ENCODE measurements at regions not wholly inside any gene's neighbourhood (a gene's known extent, or its start where the extent isn't known, plus 50 kb on each side); places are given as distances from the start of the nearest gene placed in this dataset.

GRCh38 chr1:203569490-203570318 lies 56.9 kb upstream of the ATP2B4 start:
- H3K9ac ChIP-seq (ENCODE audit: insufficient read length, low read depth) = no peak overlapping the region
- no peaks in the 10 kb centered on the region for H3K27me3 ChIP-seq (ENCODE audit: insufficient read depth, insufficient read length)
- DNase-seq (ENCODE audit: low read depth, low spot score) = no peak

GRCh38 chr1:203570805-203571204 lies 55.8 kb upstream of the ATP2B4 start:
- Histone ChIP-seq H3K4me1 (ENCODE audit: insufficient read depth, insufficient read length) (peaks cover 15% of the 10 kb centered on the region), H3K36me3 (ENCODE audit: insufficient read depth, insufficient read length, low read length) (no peaks in the 10 kb centered on the region), H3K9me3 (ENCODE audit: insufficient read depth, low read length) (no peaks in the 10 kb centered on the region), H3K27me3 (ENCODE audit: insufficient read depth, insufficient read length) (no peaks in the 10 kb centered on the region), H3K4me3 (ENCODE audit: insufficient read length, low read depth) (no peak overlapping the region), H3K9ac (ENCODE audit: insufficient read length, low read depth) (no peak overlapping the region)
- DNase-seq (ENCODE audit: low read depth, low spot score) = no peak
- TF ChIP-seq SUZ12 (IDR thresholded peaks at IDR 0.05; ENCODE audit: extremely low read depth, insufficient read depth, insufficient read length) = no peak
- TF ChIP-seq ZNF274 (IDR thresholded peaks at IDR 0.05; ENCODE audit: low read depth, low read length) = no peak
- TF ChIP-seq YY1 (IDR thresholded peaks at IDR 0.05; ENCODE audit: insufficient read depth, insufficient read length) = no peak

More at GRCh38 chr1:203569490-203570318, 56.9 kb upstream of the ATP2B4 start:
- Histone ChIP-seq H3K36me3 (ENCODE audit: insufficient read depth, insufficient read length, low read length) (no peaks in the 10 kb centered on the region), H3K4me1 (ENCODE audit: insufficient read depth, insufficient read length) (peaks cover 15% of the 10 kb centered on the region), H3K9me3 (ENCODE audit: insufficient read depth, low read length) (no peaks in the 10 kb centered on the region), H3K4me3 (ENCODE audit: insufficient read length, low read depth) (no peak overlapping the region)
- TF ChIP-seq SUZ12 (IDR thresholded peaks at IDR 0.05; ENCODE audit: extremely low read depth, insufficient read depth, insufficient read length) = no peak
- no peak for TF ChIP-seq ZNF274 (IDR thresholded peaks at IDR 0.05; ENCODE audit: low read depth, low read length)
- no peak for TF ChIP-seq YY1 (IDR thresholded peaks at IDR 0.05; ENCODE audit: insufficient read depth, insufficient read length)

- no peak overlapping the region for H3K4me3 ChIP-seq (ENCODE audit: insufficient read length, low read depth)
- H3K36me3 ChIP-seq (ENCODE audit: insufficient read depth, insufficient read length, low read length) = no peaks in the 10 kb centered on the region
- no peak for TF ChIP-seq ZNF274 (IDR thresholded peaks at IDR 0.05; ENCODE audit: low read depth, low read length)
- no peak for TF ChIP-seq SUZ12 (IDR thresholded peaks at IDR 0.05; ENCODE audit: extremely low read depth, insufficient read depth, insufficient read length)
- no peak for TF ChIP-seq YY1 (IDR thresholded peaks at IDR 0.05; ENCODE audit: insufficient read depth, insufficient read length)
- no peaks in the 10 kb centered on the region for H3K9me3 ChIP-seq (ENCODE audit: insufficient read depth, low read length)
- no peaks in the 10 kb centered on the region for H3K27me3 ChIP-seq (ENCODE audit: insufficient read depth, insufficient read length)
- no peak overlapping the region for H3K9ac ChIP-seq (ENCODE audit: insufficient read length, low read depth)
- DNase-seq (ENCODE audit: low read depth, low spot score) = no peak
- H3K4me1 ChIP-seq (ENCODE audit: insufficient read depth, insufficient read length) = peaks cover 15% of the 10 kb centered on the region
Observed at GRCh38 chr1:203571661-203572060, 55.0 kb upstream of the ATP2B4 start.

- Histone ChIP-seq H3K27me3 (ENCODE audit: insufficient read depth, insufficient read length) (no peaks in the 10 kb centered on the region), H3K4me1 (ENCODE audit: insufficient read depth, insufficient read length) (peaks cover 15% of the 10 kb centered on the region), H3K36me3 (ENCODE audit: insufficient read depth, insufficient read length, low read length) (no peaks in the 10 kb centered on the region), H3K4me3 (ENCODE audit: insufficient read length, low read depth) (no peak overlapping the region), H3K9ac (ENCODE audit: insufficient read length, low read depth) (no peak overlapping the region), H3K9me3 (ENCODE audit: insufficient read depth, low read length) (no peaks in the 10 kb centered on the region)
- DNase-seq (ENCODE audit: low read depth, low spot score) = peak; percentile 87
- TF ChIP-seq YY1 (IDR thresholded peaks at IDR 0.05; ENCODE audit: insufficient read depth, insufficient read length) (no peak), SUZ12 (IDR thresholded peaks at IDR 0.05; ENCODE audit: extremely low read depth, insufficient read depth, insufficient read length) (no peak), ZNF274 (IDR thresholded peaks at IDR 0.05; ENCODE audit: low read depth, low read length) (no peak)
Observed at GRCh38 chr1:203572134-203572625, 54.5 kb upstream of the ATP2B4 start.

- Histone ChIP-seq H3K4me1 (ENCODE audit: insufficient read depth, insufficient read length) (peaks cover 15% of the 10 kb centered on the region), H3K9ac (ENCODE audit: insufficient read length, low read depth) (no peak overlapping the region), H3K36me3 (ENCODE audit: insufficient read depth, insufficient read length, low read length) (no peaks in the 10 kb centered on the region), H3K9me3 (ENCODE audit: insufficient read depth, low read length) (no peaks in the 10 kb centered on the region), H3K4me3 (ENCODE audit: insufficient read length, low read depth) (no peak overlapping the region), H3K27me3 (ENCODE audit: insufficient read depth, insufficient read length) (no peaks in the 10 kb centered on the region)
- no peak for TF ChIP-seq YY1 (IDR thresholded peaks at IDR 0.05; ENCODE audit: insufficient read depth, insufficient read length)
- TF ChIP-seq SUZ12 (IDR thresholded peaks at IDR 0.05; ENCODE audit: extremely low read depth, insufficient read depth, insufficient read length) = no peak
- TF ChIP-seq ZNF274 (IDR thresholded peaks at IDR 0.05; ENCODE audit: low read depth, low read length) = no peak
- DNase-seq (ENCODE audit: low read depth, low spot score) = no peak
Observed at GRCh38 chr1:203573730-203574129, 52.9 kb upstream of the ATP2B4 start.
